GM19468 (cell line): ENCODE measurements at regions not wholly inside any gene's neighbourhood (a gene's known extent, or its start where the extent isn't known, plus 50 kb on each side); places are given as distances from the start of the nearest gene placed in this dataset.
"Not testable (repeated sequence)": the region's sequence is repeated elsewhere in the genome, so short reads cannot be mapped to it uniquely, and the experiment has no call there.

Source experiments
- ATAC-seq: cut with Tn5 transposase; IDR thresholded peaks from one replicate; pipeline ENCODE4 v1.9.1; 2021; ENCODE audit warnings: mild to moderate bottlenecking, moderate library complexity, moderate number of reproducible peaks; ENCODE audit not compliant: unreplicated experiment; ENCODE audit errors: extremely low read depth

GRCh38 chr14:106329987-106330774 is 803.8 kb downstream of the TMEM121 start:
- ATAC-seq = not testable (repeated sequence)

- ATAC-seq = not testable (repeated sequence)
These were observed 808.2 kb downstream of the TMEM121 start for GRCh38 chr14:106334428-106335109.

DNA sequence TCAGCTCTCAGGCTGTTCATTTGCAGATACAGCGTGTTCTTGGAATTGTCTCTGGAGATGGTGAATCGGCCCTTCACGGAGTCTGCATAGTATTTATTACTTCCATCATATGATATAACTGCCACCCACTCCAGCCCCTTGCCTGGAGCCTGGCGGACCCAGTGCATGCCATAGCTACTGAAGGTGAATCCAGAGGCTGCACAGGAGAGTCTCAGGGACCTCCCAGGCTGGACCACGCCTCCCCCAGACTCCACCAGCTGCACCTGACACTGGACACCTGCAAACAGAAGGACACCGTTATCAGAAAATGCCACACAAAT is 808.7 kb downstream of the TMEM121 start:
- not testable (repeated sequence) for ATAC-seq

GRCh38 chr14:106338775-106339174 is 812.4 kb downstream of the TMEM121 start:
- not testable (repeated sequence) for ATAC-seq

GRCh38 chr14:106340658-106341057 is 814.3 kb downstream of the TMEM121 start:
- not testable (repeated sequence) for ATAC-seq

DNA sequence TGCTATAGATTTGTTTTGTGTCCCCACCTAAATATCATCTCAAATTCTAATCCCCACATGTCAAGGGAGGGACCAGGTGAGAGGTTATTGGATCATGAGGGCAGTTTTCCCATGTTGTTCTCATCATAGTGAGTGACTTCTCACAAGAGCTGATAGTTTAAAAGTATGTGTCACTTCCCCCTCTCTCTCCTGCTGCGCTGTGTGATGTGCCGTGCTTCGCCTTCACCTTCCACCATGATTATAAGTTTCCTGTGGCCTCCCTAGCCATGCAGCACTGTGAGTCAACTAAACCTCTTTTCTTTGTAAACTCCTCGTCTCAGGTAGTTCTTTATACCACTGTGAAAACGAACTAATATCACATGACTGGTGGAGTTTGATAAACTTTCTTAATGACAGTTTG is 814.8 kb downstream of the TMEM121 start:
- not testable (repeated sequence) for ATAC-seq

GRCh38 chr14:106343626-106344025 is 817.2 kb downstream of the TMEM121 start:
- no peak for ATAC-seq

DNA sequence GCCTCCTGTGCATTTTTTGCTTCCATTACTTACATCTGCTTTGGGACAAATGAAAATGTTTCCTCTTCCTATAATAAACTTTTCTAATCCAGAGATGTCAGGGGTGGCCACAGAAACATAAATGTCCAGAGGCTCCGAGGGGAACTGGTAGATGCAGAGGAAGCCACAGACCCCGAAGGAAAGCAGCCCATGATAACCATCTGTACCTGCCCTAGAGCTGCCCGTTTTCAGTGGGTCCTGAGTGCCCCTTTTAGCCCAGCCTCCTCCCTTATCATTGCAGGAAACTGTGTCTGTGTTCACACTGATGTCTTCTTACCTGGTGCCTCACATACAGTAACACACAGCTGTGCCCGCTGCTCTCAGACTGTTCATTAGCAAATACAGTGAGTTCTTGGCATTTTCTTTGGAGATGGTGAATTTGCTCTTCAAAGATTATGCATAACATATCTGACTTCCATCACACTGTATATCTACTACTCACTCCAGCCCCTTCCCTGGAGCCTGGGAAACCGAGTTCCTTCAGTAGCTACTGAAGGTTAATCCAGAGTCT is 817.8 kb downstream of the TMEM121 start:
- not testable (repeated sequence) for ATAC-seq

DNA sequence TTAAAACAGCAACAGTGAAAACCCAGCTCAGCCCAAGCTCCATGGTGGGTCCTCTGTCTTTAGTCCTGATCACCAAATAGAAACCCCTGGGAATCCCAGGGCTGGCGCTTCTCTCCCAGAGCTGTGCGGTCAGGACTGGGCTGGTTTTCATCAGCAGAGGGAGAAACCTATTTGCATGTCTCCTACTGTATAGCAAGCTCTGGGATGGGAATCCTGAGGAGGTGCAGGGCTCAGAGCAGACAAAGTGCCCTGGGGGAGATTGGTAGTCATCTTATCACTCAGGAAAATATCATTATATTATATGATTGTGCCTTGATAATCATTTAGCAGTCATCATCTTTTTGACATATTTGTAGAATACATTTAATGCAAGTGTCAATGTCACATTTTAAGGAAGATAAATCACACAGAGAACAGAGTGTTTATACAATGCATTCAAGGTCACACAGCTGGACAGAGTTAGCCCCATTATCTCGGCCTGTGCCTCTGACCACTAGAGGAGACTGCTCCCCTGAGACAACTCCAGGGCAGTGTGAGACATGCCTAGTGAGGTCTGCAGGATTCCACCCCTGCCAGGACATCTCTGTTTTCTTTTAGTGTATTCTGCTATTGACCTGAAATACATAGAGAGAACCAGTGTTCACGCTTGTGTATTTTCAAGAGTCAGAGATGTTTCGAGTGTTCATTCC is 818.6 kb downstream of the TMEM121 start:
- not testable (repeated sequence) for ATAC-seq

- no peak for ATAC-seq
These were observed 819.7 kb downstream of the TMEM121 start for GRCh38 chr14:106346084-106346483.

- ATAC-seq = no peak
These were observed 820.3 kb downstream of the TMEM121 start for GRCh38 chr14:106346534-106347290.

DNA sequence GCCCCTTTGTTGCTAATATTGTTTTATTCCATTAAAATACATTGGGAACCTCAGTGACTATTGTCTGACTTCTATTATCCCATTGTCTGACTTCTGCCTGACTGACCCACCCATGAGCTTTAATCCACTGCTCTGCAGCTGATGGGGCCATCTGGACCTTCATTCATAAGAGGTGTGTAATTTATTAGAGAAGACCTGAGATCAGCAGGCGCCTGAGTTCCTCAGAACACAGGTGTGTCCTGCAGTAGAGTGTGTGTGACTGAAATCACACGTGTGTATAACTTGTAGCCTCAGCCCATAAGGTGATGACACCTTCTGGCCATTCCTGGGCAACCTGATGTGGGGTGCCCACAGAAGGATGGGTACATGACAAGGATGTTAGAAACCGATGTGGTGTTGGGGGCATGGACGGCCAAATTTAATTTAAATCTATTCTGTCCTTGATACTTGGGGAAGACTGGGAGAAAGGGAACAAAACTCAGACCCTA is 821.0 kb downstream of the TMEM121 start:
- ATAC-seq = no peak

DNA sequence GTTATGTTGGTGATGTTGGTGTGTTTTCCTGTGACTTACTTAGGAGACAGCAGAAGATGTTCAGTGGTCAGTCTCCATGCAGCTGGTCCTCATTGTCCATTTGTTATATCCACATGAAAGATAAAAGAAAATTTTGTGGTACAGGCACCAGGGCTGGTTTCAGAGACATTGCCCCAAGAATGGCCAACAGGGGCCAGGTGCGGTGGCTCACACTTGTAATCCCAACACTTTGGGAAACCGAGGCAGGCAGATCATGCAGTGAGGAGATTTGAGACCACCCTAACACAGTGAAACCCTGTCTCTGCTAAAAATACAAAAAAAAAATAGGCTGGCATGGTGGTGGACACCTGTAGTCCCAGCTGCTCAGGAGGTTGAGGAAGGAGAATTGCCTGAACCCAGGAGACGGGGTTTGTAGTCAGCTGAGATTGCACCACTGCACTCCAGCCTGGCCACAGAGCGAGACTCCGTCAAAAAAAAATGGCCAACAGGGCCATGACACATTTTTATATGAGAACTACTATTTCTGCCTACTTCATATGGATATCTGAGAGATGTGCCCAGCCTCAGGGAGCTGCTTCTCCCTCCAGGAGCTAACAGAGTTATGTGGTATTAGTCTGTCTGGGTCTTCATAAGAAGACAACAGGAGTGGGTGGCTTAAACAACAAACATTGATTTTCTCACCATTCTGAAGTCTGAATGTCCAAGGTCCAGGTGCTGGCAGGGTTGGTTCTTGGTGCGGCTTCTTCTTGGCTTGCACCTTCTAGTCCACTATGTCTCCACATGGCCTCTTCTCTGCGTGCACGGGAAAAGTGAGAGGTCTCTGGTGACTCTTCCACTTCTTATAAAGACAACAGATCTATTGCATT is 821.7 kb downstream of the TMEM121 start:
- ATAC-seq = no peak

GRCh38 chr14:106348873-106349540 is 822.6 kb downstream of the TMEM121 start:
- ATAC-seq = not testable (repeated sequence)

DNA sequence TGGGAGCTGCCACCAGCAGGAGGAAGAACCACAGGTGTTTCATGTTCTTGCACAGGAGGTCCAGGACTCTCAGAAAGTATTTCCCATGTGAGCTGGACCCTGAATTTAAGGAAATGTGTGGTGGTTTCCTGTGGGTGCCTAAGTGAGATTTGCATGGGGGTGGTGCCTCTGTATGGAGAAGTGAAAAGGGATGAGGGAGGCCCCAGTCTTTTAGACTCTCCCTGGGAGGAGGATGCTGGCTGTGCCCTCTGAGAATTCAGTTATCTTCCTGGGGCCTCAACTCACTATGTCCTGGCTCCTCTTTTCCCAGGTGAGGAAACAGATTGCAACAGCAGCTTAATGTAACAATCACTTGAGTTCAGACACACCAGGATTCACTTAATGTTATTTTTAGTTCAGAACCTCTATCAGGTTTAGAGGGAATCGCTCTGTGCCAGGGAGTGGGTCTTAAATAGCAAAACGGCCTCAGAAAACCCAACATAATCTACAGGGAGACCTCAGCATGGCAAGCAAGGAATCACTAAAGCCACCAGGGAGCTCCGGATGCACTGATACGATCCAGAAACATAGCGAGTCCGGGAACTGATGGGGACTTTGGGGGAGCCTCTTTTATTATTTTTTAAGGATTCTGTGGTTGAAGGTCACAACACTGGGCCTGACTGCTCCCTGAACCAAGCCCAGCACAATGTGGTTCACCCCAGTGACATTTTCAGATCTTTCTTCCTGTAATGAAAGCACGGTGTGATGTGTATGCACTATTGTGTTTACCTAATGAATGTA is 823.5 kb downstream of the TMEM121 start:
- not testable (repeated sequence) for ATAC-seq

- not testable (repeated sequence) for ATAC-seq
These were observed 828.8 kb downstream of the TMEM121 start for GRCh38 chr14:106355007-106355791.
